LoVo (cell line): ENCODE measurements at regions not wholly inside any gene's neighbourhood (a gene's known extent, or its start where the extent isn't known, plus 50 kb on each side); places are given as distances from the start of the nearest gene placed in this dataset.

Experiments used
- DNase-seq: peaks from one replicate; pipeline ENCODE4 v3.0.0-alpha.2; 2016; ENCODE audit warnings: low spot score

GRCh38 chr1:226490426-226490809, 58.1 kb upstream of the STUM start:
- DNase-seq: no peak

GRCh38 chr1:226491093-226491850, 57.3 kb upstream of the STUM start:
- no peak for DNase-seq

- no peak for DNase-seq
These were observed 56.0 kb upstream of the STUM start for GRCh38 chr1:226492426-226493137.

- no peak for DNase-seq
These were observed 54.4 kb upstream of the STUM start for GRCh38 chr1:226494092-226494609.

DNA sequence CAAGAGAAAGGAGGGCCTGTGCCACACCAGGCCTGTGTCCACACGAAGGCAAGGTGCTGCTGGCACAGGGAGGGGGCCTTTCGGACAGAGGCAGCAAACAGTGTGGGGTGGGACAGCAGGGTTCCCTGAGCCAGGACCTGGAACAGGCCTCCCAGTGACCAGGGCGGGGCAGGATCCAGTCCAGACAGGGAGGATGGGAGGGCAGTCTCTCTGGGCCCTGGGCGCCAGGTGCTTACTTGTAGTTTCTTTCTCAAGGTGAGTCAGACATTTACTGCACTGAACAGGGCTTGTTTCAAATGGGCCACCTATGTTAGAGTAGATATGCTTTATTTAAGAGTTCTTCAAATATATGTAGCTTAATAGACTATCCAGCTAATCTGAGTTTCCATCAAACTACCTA, 52.8 kb upstream of the STUM start:
- DNase-seq: no peak

- DNase-seq: no peak
These were observed 52.0 kb upstream of the STUM start for GRCh38 chr1:226496453-226497015.

- no peak for DNase-seq
These were observed 51.2 kb upstream of the STUM start for GRCh38 chr1:226497276-226497833.

GRCh38 chr1:226497991-226498639, 50.4 kb upstream of the STUM start:
- no peak for DNase-seq

DNA sequence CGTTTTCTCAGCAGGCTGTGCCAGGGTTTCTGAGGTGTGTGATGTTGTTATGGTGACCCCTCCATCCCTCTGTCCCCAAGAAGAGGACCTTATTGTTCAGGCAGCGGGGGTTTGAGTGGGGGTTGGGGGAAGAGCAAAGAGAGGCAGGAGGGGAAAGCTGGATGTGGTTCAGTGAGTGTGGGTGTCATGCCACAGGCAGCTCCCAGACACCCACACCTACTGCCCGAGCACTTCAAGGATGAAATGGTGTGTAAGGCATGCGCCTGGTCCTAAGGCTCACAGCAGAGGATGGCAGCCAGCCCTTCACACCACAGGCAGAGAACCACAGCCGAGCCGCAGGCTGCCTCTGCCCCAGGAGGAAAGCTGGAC, 49.9 kb upstream of the STUM start:
- no peak for DNase-seq
